ENCODE measurements at regions not wholly inside any gene's neighbourhood (a gene's known extent, or its start where the extent isn't known, plus 50 kb on each side); places are given as distances from the start of the nearest gene placed in this dataset.
"Not testable (repeated sequence)": the region's sequence is repeated elsewhere in the genome, so short reads cannot be mapped to it uniquely, and the experiment has no call there.

GRCh38 chr21:38057626-38058025 lies 141.4 kb upstream of the KCNJ6 start:
- Mint-ChIP-seq H3K36me3 (no peaks in the 10 kb centered on the region), H3K27ac (no peak overlapping the region), H3K4me1 (no peaks in the 10 kb centered on the region), H3K4me3 (no peak overlapping the region), H3K9me3 (peaks cover 0 to 10% (median under 1%) of the 10 kb centered on the region in 6 donors), H3K27me3 (ENCODE audit: low read depth in 3 of 3) (peaks cover 0 to 2% (median 1%) of the 10 kb centered on the region in 3 donors)
- no peak for DNase-seq

- DNase-seq, result no peak
- no peaks in the 10 kb centered on the region for H3K4me1 Mint-ChIP-seq
- peaks cover 0 to 10% (median under 1%) of the 10 kb centered on the region in 6 donors for H3K9me3 Mint-ChIP-seq
- H3K36me3 Mint-ChIP-seq, result no peaks in the 10 kb centered on the region
- no peak overlapping the region for H3K27ac Mint-ChIP-seq
- peaks cover 0 to 2% (median 1%) of the 10 kb centered on the region in 3 donors for H3K27me3 Mint-ChIP-seq (ENCODE audit: low read depth in 3 of 3)
- H3K4me3 Mint-ChIP-seq, result no peak overlapping the region
These were observed 144.3 kb upstream of the KCNJ6 start for GRCh38 chr21:38060533-38060932.

- H3K27me3 Mint-ChIP-seq (ENCODE audit: low read depth in 3 of 3), result peaks cover 0 to 5% (median 4%) of the 10 kb centered on the region in 3 donors
- H3K9me3 Mint-ChIP-seq, result peaks cover 0 to 2% (median 0%) of the 10 kb centered on the region in 6 donors
- no peak for DNase-seq
- no peak overlapping the region for H3K27ac Mint-ChIP-seq
- no peaks in the 10 kb centered on the region for H3K4me1 Mint-ChIP-seq
- H3K36me3 Mint-ChIP-seq, result no peaks in the 10 kb centered on the region
- H3K4me3 Mint-ChIP-seq, result no peak overlapping the region
These were observed 151.0 kb upstream of the KCNJ6 start for GRCh38 chr21:38067086-38067739.

- Mint-ChIP-seq H3K9me3 (peaks cover 0 to 7% (median 0%) of the 10 kb centered on the region in 6 donors), H3K4me1 (no peaks in the 10 kb centered on the region), H3K27me3 (ENCODE audit: low read depth in 3 of 3) (peaks cover 1 to 5% (median 4%) of the 10 kb centered on the region in 3 donors), H3K27ac (no peak overlapping the region), H3K4me3 (no peak overlapping the region), H3K36me3 (no peaks in the 10 kb centered on the region)
- DNase-seq, result no peak
These were observed 156.2 kb upstream of the KCNJ6 start for GRCh38 chr21:38072489-38072888.

GRCh38 chr21:38075833-38076587 lies 159.8 kb upstream of the KCNJ6 start:
- peaks cover 0 to 2% (median 1%) of the 10 kb centered on the region in 3 donors for H3K27me3 Mint-ChIP-seq (ENCODE audit: low read depth in 3 of 3)
- H3K4me1 Mint-ChIP-seq, result no peaks in the 10 kb centered on the region
- no peak overlapping the region for H3K27ac Mint-ChIP-seq
- H3K36me3 Mint-ChIP-seq, result no peaks in the 10 kb centered on the region
- H3K9me3 Mint-ChIP-seq, result peaks cover 0 to 7% (median 0%) of the 10 kb centered on the region in 6 donors
- DNase-seq, result no peak
- no peak overlapping the region for H3K4me3 Mint-ChIP-seq

DNA sequence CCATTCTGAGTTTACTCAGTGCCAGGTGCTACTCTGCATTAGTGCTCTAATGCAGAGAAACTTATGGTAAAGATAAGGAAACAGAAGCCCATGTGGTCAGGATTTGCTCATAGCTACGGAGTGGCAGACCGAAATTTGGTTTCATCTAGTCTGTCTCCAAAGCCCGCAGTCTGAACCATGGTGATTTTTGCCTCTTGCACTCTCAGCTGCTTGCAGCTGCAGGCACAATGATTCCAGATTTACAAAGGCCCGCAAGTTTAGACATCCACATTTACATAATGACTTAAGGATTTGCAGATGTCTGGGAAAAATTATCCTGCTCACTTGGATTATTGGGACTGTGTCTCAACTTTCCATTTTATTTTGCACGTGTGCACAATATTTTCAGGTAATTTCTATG lies 161.3 kb upstream of the KCNJ6 start:
- H3K36me3 Mint-ChIP-seq, result no peaks in the 10 kb centered on the region
- peaks cover 0 to 1% (median 1%) of the 10 kb centered on the region in 3 donors for H3K27me3 Mint-ChIP-seq (ENCODE audit: low read depth in 3 of 3)
- no peaks in the 10 kb centered on the region for H3K4me1 Mint-ChIP-seq
- H3K4me3 Mint-ChIP-seq, result no peak overlapping the region
- H3K27ac Mint-ChIP-seq, result no peak overlapping the region
- H3K9me3 Mint-ChIP-seq, result peaks cover 0 to 5% (median 0%) of the 10 kb centered on the region in 6 donors
- DNase-seq, result no peak

GRCh38 chr21:38080888-38081287 lies 164.6 kb upstream of the KCNJ6 start:
- H3K27me3 Mint-ChIP-seq (ENCODE audit: low read depth in 3 of 3), result peaks cover 0 to 2% (median 0%) of the 10 kb centered on the region in 3 donors
- H3K4me3 Mint-ChIP-seq, result no peak overlapping the region
- no peaks in the 10 kb centered on the region for H3K4me1 Mint-ChIP-seq
- H3K36me3 Mint-ChIP-seq, result no peaks in the 10 kb centered on the region
- H3K27ac Mint-ChIP-seq, result no peak overlapping the region
- no peak for DNase-seq
- peaks cover 0 to 2% (median 0%) of the 10 kb centered on the region in 6 donors for H3K9me3 Mint-ChIP-seq

- DNase-seq, result no peak
- Mint-ChIP-seq H3K27me3 (ENCODE audit: low read depth in 3 of 3) (peaks cover 0 to 2% (median 2%) of the 10 kb centered on the region in 3 donors), H3K27ac (no peak overlapping the region), H3K4me3 (no peak overlapping the region), H3K36me3 (no peaks in the 10 kb centered on the region), H3K4me1 (no peaks in the 10 kb centered on the region), H3K9me3 (no peaks in the 10 kb centered on the region)
These were observed 165.5 kb upstream of the KCNJ6 start for GRCh38 chr21:38081708-38082107.

DNA sequence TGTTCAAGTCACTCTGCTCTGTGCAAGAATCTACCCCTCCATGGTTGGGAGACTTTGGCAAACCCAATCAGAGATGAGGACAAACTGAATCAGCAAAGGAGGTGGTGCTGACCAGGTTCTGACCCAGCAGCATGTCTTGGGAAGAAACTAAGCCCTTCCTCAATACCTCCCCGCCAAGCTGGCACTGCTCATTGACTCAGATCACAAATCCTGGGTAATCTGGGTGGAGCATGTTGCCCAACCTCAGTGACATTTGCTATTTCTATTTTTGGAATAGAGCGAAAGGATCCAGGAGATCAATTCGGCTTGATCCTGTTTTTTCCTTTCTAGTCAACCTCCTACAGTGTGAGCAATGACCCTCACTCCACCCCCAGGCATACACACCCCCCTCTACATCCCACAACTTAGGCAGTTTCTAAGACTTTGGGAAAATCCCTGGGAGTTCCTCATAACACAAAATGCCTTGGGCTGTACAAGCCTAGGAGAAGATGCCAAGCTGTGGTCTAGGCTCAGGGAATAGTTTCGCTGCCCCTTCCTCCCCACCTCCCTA lies 166.8 kb upstream of the KCNJ6 start:
- H3K4me1 Mint-ChIP-seq, result no peaks in the 10 kb centered on the region
- H3K36me3 Mint-ChIP-seq, result no peaks in the 10 kb centered on the region
- no peak overlapping the region for H3K27ac Mint-ChIP-seq
- no peaks in the 10 kb centered on the region for H3K9me3 Mint-ChIP-seq
- no peak overlapping the region for H3K4me3 Mint-ChIP-seq
- DNase-seq, result no peak
- peaks cover 0 to 5% (median 2%) of the 10 kb centered on the region in 3 donors for H3K27me3 Mint-ChIP-seq (ENCODE audit: low read depth in 3 of 3)

DNA sequence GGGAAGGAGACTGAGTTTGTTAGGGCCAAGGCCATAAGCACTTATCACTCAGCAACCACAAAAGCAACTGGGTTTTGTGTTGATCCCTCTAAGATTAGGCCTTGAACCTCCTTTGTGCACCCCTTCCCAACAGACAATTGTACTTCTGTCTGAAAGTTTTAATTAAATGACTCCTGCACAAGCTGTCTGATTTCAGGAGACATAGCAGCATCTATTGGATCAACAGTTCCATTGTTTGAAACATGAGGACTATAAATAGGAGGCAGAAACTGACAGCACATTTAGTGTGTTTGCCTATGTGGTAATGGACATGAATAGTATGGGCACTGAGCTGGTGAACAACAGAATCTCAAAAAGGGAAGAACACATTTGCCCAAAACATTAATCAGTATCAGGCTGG lies 167.3 kb upstream of the KCNJ6 start:
- no peak for DNase-seq
- H3K4me1 Mint-ChIP-seq, result no peaks in the 10 kb centered on the region
- no peak overlapping the region for H3K27ac Mint-ChIP-seq
- H3K9me3 Mint-ChIP-seq, result no peaks in the 10 kb centered on the region
- no peaks in the 10 kb centered on the region for H3K36me3 Mint-ChIP-seq
- no peak overlapping the region for H3K4me3 Mint-ChIP-seq
- peaks cover 0 to 5% (median 2%) of the 10 kb centered on the region in 3 donors for H3K27me3 Mint-ChIP-seq (ENCODE audit: low read depth in 3 of 3)

GRCh38 chr21:38086580-38086979 lies 170.2 kb upstream of the KCNJ15 start:
- peaks cover 0 to 5% (median 2%) of the 10 kb centered on the region in 3 donors for H3K27me3 Mint-ChIP-seq (ENCODE audit: low read depth in 3 of 3)
- DNase-seq, result no peak
- H3K9me3 Mint-ChIP-seq, result no peaks in the 10 kb centered on the region
- no peak overlapping the region for H3K27ac Mint-ChIP-seq
- H3K4me3 Mint-ChIP-seq, result no peak overlapping the region
- no peaks in the 10 kb centered on the region for H3K36me3 Mint-ChIP-seq
- H3K4me1 Mint-ChIP-seq, result no peaks in the 10 kb centered on the region

- Mint-ChIP-seq H3K27me3 (ENCODE audit: low read depth in 3 of 3) (peaks cover 0 to 5% (median 0%) of the 10 kb centered on the region in 3 donors), H3K36me3 (no peaks in the 10 kb centered on the region), H3K4me1 (no peaks in the 10 kb centered on the region), H3K27ac (no peak overlapping the region), H3K4me3 (no peak overlapping the region), H3K9me3 (no peaks in the 10 kb centered on the region)
- DNase-seq, result no peak
These were observed 167.7 kb upstream of the KCNJ15 start for GRCh38 chr21:38088916-38089762.

- H3K4me3 Mint-ChIP-seq, result no peak overlapping the region
These were observed 167.1 kb upstream of the KCNJ15 start for GRCh38 chr21:38089763-38090046.

GRCh38 chr21:38091061-38091460 lies 165.7 kb upstream of the KCNJ15 start:
- not testable (repeated sequence) for H3K4me1 Mint-ChIP-seq; H3K27me3 Mint-ChIP-seq (ENCODE audit: low read depth in 3 of 3); DNase-seq; H3K4me3 Mint-ChIP-seq; H3K9me3 Mint-ChIP-seq; H3K36me3 Mint-ChIP-seq; H3K27ac Mint-ChIP-seq

More at GRCh38 chr21:38089763-38090046, 167.1 kb upstream of the KCNJ15 start:
- DNase-seq, result no peak
- H3K4me1 Mint-ChIP-seq, result no peaks in the 10 kb centered on the region
- H3K27ac Mint-ChIP-seq, result no peak overlapping the region
- no peaks in the 10 kb centered on the region for H3K9me3 Mint-ChIP-seq
- peaks cover 0 to 5% (median 1%) of the 10 kb centered on the region in 3 donors for H3K27me3 Mint-ChIP-seq (ENCODE audit: low read depth in 3 of 3)
- H3K36me3 Mint-ChIP-seq, result no peaks in the 10 kb centered on the region

Measured in immature natural killer cell (primary cell).